Kidney (tissue), 13 donors: ENCODE measurements at regions not wholly inside any gene's neighbourhood (a gene's known extent, or its start where the extent isn't known, plus 50 kb on each side); places are given as distances from the start of the nearest gene placed in this dataset.

ENCODE experiments used
- DNase-seq, 5 donors: peaks; one replicate each; pipeline ENCODE4 v3.0.0-alpha.2; 2013 to 2020
- FAIRE-seq: peaks from 2 replicates; lab custom pipeline; 2012; peaks lifted over from hg19 to GRCh38; lab: Jason Lieb, UNC
- H3K27ac ChIP-seq, 2 donors: one replicate each; pipeline ENCODE4 v1.7.0; 2013; ENCODE audit warnings: low read depth in 2 of 2, low read length in 2 of 2, inconsistent platforms in 1 of 2
- H3K27me3 ChIP-seq: one replicate; pipeline ENCODE4 v1.7.1; 2013; ENCODE audit warnings: low read length, inconsistent platforms; ENCODE audit not compliant: control insufficient read depth, insufficient read depth
- H3K36me3 ChIP-seq, 3 donors: one replicate each; pipeline versions ENCODE4 v1.7.0 to v1.7.1; 2013; ENCODE audit warnings: low read length in 3 of 3, control low read depth in 1 of 3, inconsistent platforms in 1 of 3; ENCODE audit not compliant: insufficient read depth in 3 of 3, control insufficient read depth in 2 of 3
- H3K4me1 ChIP-seq, 3 donors: one replicate each; pipeline versions ENCODE4 v1.7.0 to v1.7.1; 2013; ENCODE audit warnings: low read length in 3 of 3, inconsistent platforms in 1 of 3, low read depth in 1 of 3; ENCODE audit not compliant: control insufficient read depth in 2 of 3, insufficient read depth in 2 of 3
- H3K4me3 ChIP-seq, 3 donors: one replicate each; pipeline versions ENCODE4 v1.7.0 to v1.8.1; 2013; ENCODE audit warnings: low read length in 3 of 3, control low read depth in 1 of 3, inconsistent platforms in 1 of 3
- H3K9ac ChIP-seq, 3 donors: one replicate each; pipeline versions ENCODE4 v1.7.0 to v1.7.1; 2013; ENCODE audit warnings: low read length in 3 of 3, control low read depth in 1 of 3, inconsistent platforms in 1 of 3
- H3K9me3 ChIP-seq, 3 donors: one replicate each; pipeline versions ENCODE4 v1.7.0 to v1.7.1; 2013; ENCODE audit warnings: low read length in 3 of 3, control low read depth in 1 of 3, inconsistent platforms in 1 of 3; ENCODE audit not compliant: control insufficient read depth in 2 of 3, insufficient read depth in 1 of 3
- CTCF ChIP-seq: IDR thresholded peaks from 3 replicates; pipeline ENCODE4 v1.5.1; 2012; ENCODE audit warnings: mild to moderate bottlenecking, moderate library complexity, borderline replicate concordance; ENCODE audit not compliant: insufficient read depth; ENCODE audit errors: extremely low read depth
- intact Hi-C: fragments of 100-400 bp; cut with DNase I; formaldehyde crosslinking; loops from one replicate; pipeline ENCODE4 v1.11.1; 2022
- donor health status: control.
- donor health status: control.
- donor health status: control.
- donor health status: control.
- donor health status: control.
- donor health status: DM: yes; HTN: yes; CAD: no.
- donor health status: Normal renal cell carcinoma (clear cell type).

- H3K9me3 ChIP-seq: no peaks in the 10 kb centered on the region
- no peaks in the 10 kb centered on the region for H3K36me3 ChIP-seq
- H3K9ac ChIP-seq: no peak overlapping the region
- peaks cover 0 to 2% (median 0%) of the 10 kb centered on the region in 3 donors for H3K4me1 ChIP-seq
- H3K4me3 ChIP-seq: no peak overlapping the region
- no peak for DNase-seq
- intact Hi-C loops: no loop called here
- H3K27me3 ChIP-seq: no peaks in the 10 kb centered on the region
- H3K27ac ChIP-seq: no peak overlapping the region
- no peak for FAIRE-seq
- TF ChIP-seq CTCF: no peak
Measured at GRCh38 chr11:13091804-13092203, 82.7 kb downstream of the RASSF10 start.

- Histone ChIP-seq H3K27ac (no peak overlapping the region), H3K9me3 (no peaks in the 10 kb centered on the region), H3K27me3 (no peaks in the 10 kb centered on the region), H3K36me3 (no peaks in the 10 kb centered on the region), H3K4me1 (peaks cover 0 to 2% (median 0%) of the 10 kb centered on the region in 3 donors), H3K4me3 (no peak overlapping the region), H3K9ac (no peak overlapping the region)
- no peak for DNase-seq
- intact Hi-C loops: no loop called here
- TF ChIP-seq CTCF: no peak
- FAIRE-seq: no peak
Measured at GRCh38 chr11:13094930-13095687, 86.0 kb downstream of the RASSF10 start.

- Histone ChIP-seq H3K27me3 (no peaks in the 10 kb centered on the region), H3K4me3 (no peak overlapping the region), H3K9ac (no peak overlapping the region), H3K9me3 (no peaks in the 10 kb centered on the region), H3K36me3 (no peaks in the 10 kb centered on the region), H3K4me1 (peaks cover 0 to 2% (median 0%) of the 10 kb centered on the region in 3 donors), H3K27ac (no peak overlapping the region)
- FAIRE-seq (no peak), DNase-seq (no peak)
- intact Hi-C loops: no loop called here
- no peak for TF ChIP-seq CTCF
Measured at GRCh38 chr11:13098063-13098462, 88.9 kb downstream of the RASSF10 start.
